ENCODE measurements at regions not wholly inside any gene's neighbourhood (a gene's known extent, or its start where the extent isn't known, plus 50 kb on each side); places are given as distances from the start of the nearest gene placed in this dataset.

DNA sequence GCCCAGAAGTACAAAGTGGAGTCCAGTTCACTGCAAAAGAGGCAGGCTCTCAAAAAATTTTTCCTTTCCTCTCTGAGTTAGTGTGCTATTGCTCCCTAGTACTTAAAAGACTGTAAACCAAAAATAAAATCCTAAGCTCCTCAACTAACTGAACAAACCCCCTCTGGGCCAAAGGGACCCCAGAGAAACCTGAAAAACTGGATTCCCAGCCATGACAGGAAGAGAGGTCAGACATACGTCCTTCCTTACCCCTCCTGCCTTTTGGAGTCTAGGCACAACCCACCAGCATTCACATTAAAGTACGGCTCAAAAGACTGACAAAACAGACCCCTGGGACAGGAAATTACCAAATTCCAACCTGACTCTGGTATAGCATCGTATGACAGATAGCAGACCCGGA, 957.9 kb upstream of the PRKX start:
- Histone ChIP-seq H3K4me1 (ENCODE audit: control insufficient read depth, insufficient read depth, low read length) (no peaks in the 10 kb centered on the region), H3K36me3 (ENCODE audit: control insufficient read depth, insufficient read depth, low read length) (no peaks in the 10 kb centered on the region), H3K9me3 (ENCODE audit: control insufficient read depth, insufficient read depth, low read length) (no peaks in the 10 kb centered on the region; the same call in 1 of the 2 replicates), H3K9ac (ENCODE audit: low read depth, low read length) (no peak overlapping the region), H3K4me3 (ENCODE audit: low read depth, low read length) (no peak overlapping the region), H3K27me3 (ENCODE audit: control insufficient read depth, insufficient read depth, low read length) (no peaks in the 10 kb centered on the region), H3K27ac (ENCODE audit: low read depth, low read length) (no peak overlapping the region)

DNA sequence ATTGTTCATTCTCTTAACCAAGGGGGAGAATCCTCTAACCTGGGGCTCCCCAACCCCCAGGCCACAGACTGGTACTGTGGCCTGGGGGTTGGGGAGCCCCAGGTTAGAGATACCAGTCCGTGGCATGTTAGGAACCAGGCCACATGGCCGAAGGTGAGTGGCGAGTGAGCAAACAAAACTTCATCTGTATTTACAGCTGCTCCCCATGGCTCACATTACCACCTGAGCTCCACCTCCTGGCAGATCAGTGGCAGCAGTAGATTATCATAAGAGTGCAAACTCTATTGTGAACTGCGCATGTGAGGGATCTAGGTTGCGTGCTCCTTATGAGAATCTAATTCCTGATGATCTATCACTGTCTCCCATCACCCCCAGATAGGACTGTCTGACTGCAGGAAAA, 957.2 kb upstream of the PRKX start:
- no peak overlapping the region for H3K9ac ChIP-seq (ENCODE audit: low read depth, low read length)
- no peak overlapping the region for H3K4me3 ChIP-seq (ENCODE audit: low read depth, low read length)
- no peaks in the 10 kb centered on the region for H3K4me1 ChIP-seq (ENCODE audit: control insufficient read depth, insufficient read depth, low read length)
- H3K27ac ChIP-seq (ENCODE audit: low read depth, low read length): no peak overlapping the region
- H3K9me3 ChIP-seq (ENCODE audit: control insufficient read depth, insufficient read depth, low read length): no peaks in the 10 kb centered on the region; the same call in 1 of the 2 replicates
- no peaks in the 10 kb centered on the region for H3K27me3 ChIP-seq (ENCODE audit: control insufficient read depth, insufficient read depth, low read length)
- H3K36me3 ChIP-seq (ENCODE audit: control insufficient read depth, insufficient read depth, low read length): no peaks in the 10 kb centered on the region

DNA sequence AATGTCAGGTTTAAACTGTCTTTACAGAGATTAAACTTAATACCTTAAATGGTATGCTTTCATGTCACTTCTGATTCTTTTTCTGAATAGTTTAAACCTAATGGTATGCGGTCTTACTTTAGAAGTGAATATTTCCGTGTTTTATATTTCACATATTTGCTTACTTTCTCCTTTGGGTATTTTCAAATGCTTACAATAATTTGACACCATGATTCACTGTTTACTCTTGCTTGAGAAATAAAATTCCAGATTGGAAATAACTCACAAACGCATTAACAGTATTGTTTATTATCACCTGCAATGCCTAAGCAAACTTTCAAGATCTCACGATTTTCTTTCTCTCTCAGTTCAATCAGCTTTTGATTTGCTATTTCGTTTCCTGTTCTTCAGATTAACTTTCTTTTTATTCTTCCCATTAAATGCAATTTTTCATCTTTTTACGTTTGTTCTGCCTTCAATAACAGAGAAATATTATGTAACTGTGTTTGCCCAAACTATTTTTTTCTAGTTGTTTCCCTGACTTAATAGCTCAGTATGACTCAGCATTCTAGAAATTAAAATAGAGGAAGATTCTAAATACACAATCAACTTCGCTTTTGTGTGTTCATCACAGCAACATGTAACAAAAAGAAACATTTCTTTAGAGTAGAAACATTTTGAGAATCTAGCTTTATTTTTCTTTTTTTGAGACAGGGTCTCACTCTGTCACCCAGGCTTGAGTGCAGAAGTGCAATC, 955.5 kb upstream of the PRKX start:
- Histone ChIP-seq H3K4me1 (ENCODE audit: control insufficient read depth, insufficient read depth, low read length) (peaks cover 7% of the 10 kb centered on the region; the same call in 1 of the 2 replicates), H3K9me3 (ENCODE audit: control insufficient read depth, insufficient read depth, low read length) (no peaks in the 10 kb centered on the region; the same call in 1 of the 2 replicates), H3K4me3 (ENCODE audit: low read depth, low read length) (no peak overlapping the region), H3K27me3 (ENCODE audit: control insufficient read depth, insufficient read depth, low read length) (no peaks in the 10 kb centered on the region), H3K27ac (ENCODE audit: low read depth, low read length) (no peak overlapping the region), H3K9ac (ENCODE audit: low read depth, low read length) (no peak overlapping the region), H3K36me3 (ENCODE audit: control insufficient read depth, insufficient read depth, low read length) (no peaks in the 10 kb centered on the region)

GRCh38 chrX:4663085-4663484, 949.6 kb upstream of the PRKX start:
- peaks cover 13% of the 10 kb centered on the region for H3K9me3 ChIP-seq (ENCODE audit: control insufficient read depth, insufficient read depth, low read length)
- peaks cover 7% of the 10 kb centered on the region; the same call in 1 of the 2 replicates for H3K4me1 ChIP-seq (ENCODE audit: control insufficient read depth, insufficient read depth, low read length)
- H3K36me3 ChIP-seq (ENCODE audit: control insufficient read depth, insufficient read depth, low read length): no peaks in the 10 kb centered on the region
- no peak overlapping the region for H3K9ac ChIP-seq (ENCODE audit: low read depth, low read length)
- no peak overlapping the region for H3K27ac ChIP-seq (ENCODE audit: low read depth, low read length)
- no peaks in the 10 kb centered on the region for H3K27me3 ChIP-seq (ENCODE audit: control insufficient read depth, insufficient read depth, low read length)
- H3K4me3 ChIP-seq (ENCODE audit: low read depth, low read length): no peak overlapping the region

DNA sequence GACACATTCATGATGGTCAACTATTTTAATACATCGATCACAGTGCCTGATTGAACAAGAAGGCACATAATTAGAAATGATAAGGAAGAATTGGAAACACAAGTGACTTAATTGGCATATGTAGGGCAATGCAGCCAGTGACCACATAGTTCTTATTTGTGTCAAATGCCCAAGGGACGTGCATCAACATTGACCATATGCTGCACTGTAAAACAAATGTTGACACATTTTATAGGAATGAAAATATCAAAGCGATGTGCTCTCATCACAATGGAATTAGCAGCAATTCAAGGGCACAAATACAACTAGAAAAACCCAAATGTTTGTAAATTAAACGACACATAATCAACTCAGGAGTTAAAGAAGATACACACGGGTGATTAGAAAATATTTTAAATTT, 948.3 kb upstream of the PRKX start:
- Histone ChIP-seq H3K27me3 (ENCODE audit: control insufficient read depth, insufficient read depth, low read length) (no peaks in the 10 kb centered on the region), H3K4me1 (ENCODE audit: control insufficient read depth, insufficient read depth, low read length) (peaks cover 7% of the 10 kb centered on the region; the same call in 1 of the 2 replicates), H3K4me3 (ENCODE audit: low read depth, low read length) (no peak overlapping the region), H3K36me3 (ENCODE audit: control insufficient read depth, insufficient read depth, low read length) (no peaks in the 10 kb centered on the region), H3K9ac (ENCODE audit: low read depth, low read length) (no peak overlapping the region), H3K9me3 (ENCODE audit: control insufficient read depth, insufficient read depth, low read length) (peaks cover 13% of the 10 kb centered on the region; the same call in 1 of the 2 replicates), H3K27ac (ENCODE audit: low read depth, low read length) (no peak overlapping the region)

GRCh38 chrX:4656419-4656818, 943.0 kb upstream of the PRKX start:
- Histone ChIP-seq H3K9ac (ENCODE audit: low read depth, low read length) (no peak overlapping the region), H3K4me3 (ENCODE audit: low read depth, low read length) (no peak overlapping the region), H3K4me1 (ENCODE audit: control insufficient read depth, insufficient read depth, low read length) (no peaks in the 10 kb centered on the region), H3K9me3 (ENCODE audit: control insufficient read depth, insufficient read depth, low read length) (0 out of 2 replicates have a peak, but pooled peaks cover 9% of the 10 kb centered on the region), H3K36me3 (ENCODE audit: control insufficient read depth, insufficient read depth, low read length) (no peaks in the 10 kb centered on the region), H3K27ac (ENCODE audit: low read depth, low read length) (no peak overlapping the region), H3K27me3 (ENCODE audit: control insufficient read depth, insufficient read depth, low read length) (no peaks in the 10 kb centered on the region)

DNA sequence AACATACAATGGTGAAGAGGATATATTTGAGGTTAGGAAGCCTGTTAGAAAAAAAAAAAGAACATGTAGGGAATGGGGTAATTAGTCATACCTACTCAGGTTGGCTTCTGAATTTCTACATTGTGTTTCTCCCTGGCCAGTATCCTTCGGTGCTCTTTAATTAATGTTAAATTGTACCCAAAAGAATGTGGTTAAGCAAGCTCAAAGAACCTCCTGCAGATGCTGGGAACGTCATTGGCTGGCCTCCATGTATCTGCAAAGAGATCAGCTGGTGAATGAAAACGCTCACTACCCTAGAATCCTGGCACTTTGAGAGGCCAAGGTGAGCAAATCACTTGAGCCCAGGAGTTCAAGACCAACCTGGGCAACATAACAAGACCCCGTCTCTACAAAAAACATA, 942.3 kb upstream of the PRKX start:
- Histone ChIP-seq H3K9ac (ENCODE audit: low read depth, low read length) (no peak overlapping the region), H3K4me1 (ENCODE audit: control insufficient read depth, insufficient read depth, low read length) (no peaks in the 10 kb centered on the region), H3K9me3 (ENCODE audit: control insufficient read depth, insufficient read depth, low read length) (0 out of 2 replicates have a peak, but pooled peaks cover 7% of the 10 kb centered on the region), H3K4me3 (ENCODE audit: low read depth, low read length) (no peak overlapping the region), H3K27me3 (ENCODE audit: control insufficient read depth, insufficient read depth, low read length) (no peaks in the 10 kb centered on the region), H3K36me3 (ENCODE audit: control insufficient read depth, insufficient read depth, low read length) (no peaks in the 10 kb centered on the region), H3K27ac (ENCODE audit: low read depth, low read length) (no peak overlapping the region)

- peaks cover 11% of the 10 kb centered on the region; the same call in 1 of the 2 replicates for H3K4me1 ChIP-seq (ENCODE audit: control insufficient read depth, insufficient read depth, low read length)
- H3K4me3 ChIP-seq (ENCODE audit: low read depth, low read length): no peak overlapping the region
- no peaks in the 10 kb centered on the region for H3K27me3 ChIP-seq (ENCODE audit: control insufficient read depth, insufficient read depth, low read length)
- H3K9ac ChIP-seq (ENCODE audit: low read depth, low read length): no peak overlapping the region
- H3K9me3 ChIP-seq (ENCODE audit: control insufficient read depth, insufficient read depth, low read length): no peaks in the 10 kb centered on the region
- H3K36me3 ChIP-seq (ENCODE audit: control insufficient read depth, insufficient read depth, low read length): no peaks in the 10 kb centered on the region
- H3K27ac ChIP-seq (ENCODE audit: low read depth, low read length): no peak overlapping the region
Measured at GRCh38 chrX:4642114-4642513, 928.7 kb upstream of the PRKX start.

GRCh38 chrX:4638036-4638435, 924.6 kb upstream of the PRKX start:
- H3K9me3 ChIP-seq (ENCODE audit: control insufficient read depth, insufficient read depth, low read length): no peaks in the 10 kb centered on the region
- no peaks in the 10 kb centered on the region for H3K27me3 ChIP-seq (ENCODE audit: control insufficient read depth, insufficient read depth, low read length)
- H3K36me3 ChIP-seq (ENCODE audit: control insufficient read depth, insufficient read depth, low read length): no peaks in the 10 kb centered on the region
- no peak overlapping the region for H3K9ac ChIP-seq (ENCODE audit: low read depth, low read length)
- H3K27ac ChIP-seq (ENCODE audit: low read depth, low read length): no peak overlapping the region
- H3K4me1 ChIP-seq (ENCODE audit: control insufficient read depth, insufficient read depth, low read length): peaks cover 4% of the 10 kb centered on the region; the same call in 1 of the 2 replicates
- no peak overlapping the region for H3K4me3 ChIP-seq (ENCODE audit: low read depth, low read length)

- Histone ChIP-seq H3K9me3 (ENCODE audit: control insufficient read depth, insufficient read depth, low read length) (no peaks in the 10 kb centered on the region), H3K4me1 (ENCODE audit: control insufficient read depth, insufficient read depth, low read length) (peaks cover 7% of the 10 kb centered on the region), H3K9ac (ENCODE audit: low read depth, low read length) (no peak overlapping the region), H3K36me3 (ENCODE audit: control insufficient read depth, insufficient read depth, low read length) (no peaks in the 10 kb centered on the region), H3K27me3 (ENCODE audit: control insufficient read depth, insufficient read depth, low read length) (no peaks in the 10 kb centered on the region), H3K4me3 (ENCODE audit: low read depth, low read length) (no peak overlapping the region), H3K27ac (ENCODE audit: low read depth, low read length) (no peak overlapping the region)
Measured at GRCh38 chrX:4627414-4627813, 914.0 kb upstream of the PRKX start.

- Histone ChIP-seq H3K27me3 (ENCODE audit: control insufficient read depth, insufficient read depth, low read length) (no peaks in the 10 kb centered on the region), H3K36me3 (ENCODE audit: control insufficient read depth, insufficient read depth, low read length) (no peaks in the 10 kb centered on the region), H3K4me3 (ENCODE audit: low read depth, low read length) (no peak overlapping the region), H3K27ac (ENCODE audit: low read depth, low read length) (no peak overlapping the region), H3K9me3 (ENCODE audit: control insufficient read depth, insufficient read depth, low read length) (peaks cover 6% of the 10 kb centered on the region; the same call in 1 of the 2 replicates), H3K9ac (ENCODE audit: low read depth, low read length) (no peak overlapping the region), H3K4me1 (ENCODE audit: control insufficient read depth, insufficient read depth, low read length) (peaks cover 8% of the 10 kb centered on the region)
Measured at GRCh38 chrX:4622486-4623167, 909.2 kb upstream of the PRKX start.

Data from HUES48 (cell line).